NCI-H460 (cell line): ENCODE measurements at regions not wholly inside any gene's neighbourhood (a gene's known extent, or its start where the extent isn't known, plus 50 kb on each side); places are given as distances from the start of the nearest gene placed in this dataset.
"Not testable (repeated sequence)": the region's sequence is repeated elsewhere in the genome, so short reads cannot be mapped to it uniquely, and the experiment has no call there.

Source experiments
- DNase-seq: peaks from one replicate; pipeline ENCODE4 v3.0.0-alpha.2; 2016; ENCODE audit warnings: low read depth; ENCODE audit errors: extremely low read depth

- no peak for DNase-seq
Observed at GRCh38 chr6:155829646-155830045, 374.0 kb upstream of the NOX3 start.

GRCh38 chr6:155828989-155829388, 373.4 kb upstream of the NOX3 start:
- DNase-seq = no peak

DNA sequence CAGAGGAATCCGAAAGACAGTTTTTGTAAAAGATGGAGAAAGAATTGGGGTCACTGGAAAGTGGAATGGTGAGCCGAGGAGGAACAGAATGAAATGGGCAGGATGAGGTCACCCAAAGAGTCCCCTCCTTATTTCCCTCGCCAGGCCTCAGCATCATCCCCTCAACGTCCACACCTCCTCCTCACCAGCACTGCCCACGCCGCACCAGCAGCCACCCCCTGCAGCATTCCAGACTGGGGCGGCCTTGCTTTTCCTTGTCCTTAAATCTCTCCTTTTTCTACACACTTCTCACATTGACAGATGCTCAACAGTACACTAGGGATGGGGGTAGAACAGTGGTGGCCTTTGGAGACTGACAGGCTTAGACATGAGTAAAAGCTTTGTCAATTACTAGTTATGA, 363.1 kb upstream of the NOX3 start:
- DNase-seq = no peak

DNA sequence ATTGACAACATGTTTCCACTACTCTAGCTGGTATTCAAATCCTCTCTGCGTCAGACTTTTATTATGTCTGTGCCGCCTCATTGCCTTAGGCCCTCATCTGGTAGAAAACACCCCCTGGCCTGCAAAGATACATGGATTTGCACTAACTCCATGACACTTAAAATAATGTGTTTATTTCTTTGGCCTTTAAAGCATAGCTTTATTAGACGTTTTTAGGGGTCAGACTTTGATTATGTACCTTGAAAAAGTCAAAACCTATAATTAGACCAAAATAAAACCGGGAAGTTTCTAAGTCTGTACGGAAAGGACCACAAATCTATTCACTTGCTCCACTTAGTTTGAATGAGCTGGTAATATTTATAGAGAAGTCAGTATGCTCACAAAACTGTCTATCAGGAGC, 357.9 kb upstream of the NOX3 start:
- no peak for DNase-seq

- no peak for DNase-seq
Observed at GRCh38 chr6:155807243-155807642, 351.6 kb upstream of the NOX3 start.

GRCh38 chr6:155801046-155801445, 345.4 kb upstream of the NOX3 start:
- DNase-seq = no peak

DNA sequence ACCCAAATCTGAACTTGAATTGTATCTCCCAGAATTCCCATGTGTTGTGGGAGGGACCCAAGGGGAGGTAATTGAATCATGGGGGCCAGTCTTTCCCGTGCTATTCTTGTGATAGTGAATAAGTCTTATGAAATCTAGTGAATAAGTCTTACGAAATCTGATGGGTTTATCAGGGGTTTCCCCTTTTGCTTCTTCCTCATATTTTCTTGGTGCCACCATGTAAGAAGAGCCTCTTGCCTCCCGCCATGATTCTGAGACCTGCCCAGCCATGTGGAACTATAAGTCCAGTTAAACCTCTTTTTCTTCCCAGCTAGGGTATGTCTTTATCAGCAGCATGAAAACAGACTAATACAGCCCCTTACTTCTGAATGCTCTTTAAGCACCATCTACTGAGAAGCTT, 343.2 kb upstream of the NOX3 start:
- not testable (repeated sequence) for DNase-seq

GRCh38 chr6:155795173-155795796, 339.6 kb upstream of the NOX3 start:
- DNase-seq = no peak

DNA sequence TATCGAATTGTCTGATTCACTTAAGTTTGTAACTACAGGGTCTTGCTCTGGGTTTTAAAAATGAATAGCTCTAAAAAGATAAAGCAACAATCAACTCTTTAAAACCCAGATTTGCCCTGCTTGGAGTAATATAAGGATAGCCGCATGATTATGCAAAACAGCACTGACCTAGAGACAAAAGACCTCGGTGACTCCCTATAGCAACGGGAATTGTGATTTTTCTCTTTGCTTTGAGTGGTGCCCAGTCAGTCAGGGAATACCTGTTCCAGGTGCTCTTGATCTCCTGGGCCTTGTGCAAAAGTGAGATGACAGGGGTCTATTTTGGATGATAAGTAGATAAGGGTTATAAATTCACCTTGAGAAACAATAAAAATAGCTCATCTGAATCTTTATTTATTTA, 336.3 kb upstream of the NOX3 start:
- DNase-seq = no peak

DNA sequence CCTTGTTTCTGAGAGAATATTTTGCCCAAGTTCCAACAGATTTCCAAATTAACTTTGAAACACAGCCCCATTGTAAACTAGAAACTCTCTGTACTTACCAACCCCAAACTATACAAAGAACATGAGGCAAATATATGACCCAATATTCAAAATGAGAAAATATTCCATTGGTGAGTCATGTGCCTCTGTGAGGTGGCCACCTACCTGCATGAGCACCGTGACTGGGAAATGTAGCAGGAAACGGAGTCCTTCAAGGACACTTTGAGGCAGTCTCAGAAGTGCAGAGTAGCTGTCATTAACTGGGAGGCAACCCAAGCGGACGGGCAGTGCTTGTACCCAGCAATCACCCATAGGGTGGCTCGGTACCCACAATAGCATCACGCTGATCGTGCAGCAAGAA, 335.5 kb upstream of the NOX3 start:
- no peak for DNase-seq

GRCh38 chr6:155787168-155787567, 331.5 kb upstream of the NOX3 start:
- no peak for DNase-seq

- DNase-seq = no peak
Observed at GRCh38 chr6:155786528-155786927, 330.9 kb upstream of the NOX3 start.

- DNase-seq = no peak
Observed at GRCh38 chr6:155782739-155783459, 327.3 kb upstream of the NOX3 start.

GRCh38 chr6:155782320-155782731, 326.7 kb upstream of the NOX3 start:
- DNase-seq = no peak

DNA sequence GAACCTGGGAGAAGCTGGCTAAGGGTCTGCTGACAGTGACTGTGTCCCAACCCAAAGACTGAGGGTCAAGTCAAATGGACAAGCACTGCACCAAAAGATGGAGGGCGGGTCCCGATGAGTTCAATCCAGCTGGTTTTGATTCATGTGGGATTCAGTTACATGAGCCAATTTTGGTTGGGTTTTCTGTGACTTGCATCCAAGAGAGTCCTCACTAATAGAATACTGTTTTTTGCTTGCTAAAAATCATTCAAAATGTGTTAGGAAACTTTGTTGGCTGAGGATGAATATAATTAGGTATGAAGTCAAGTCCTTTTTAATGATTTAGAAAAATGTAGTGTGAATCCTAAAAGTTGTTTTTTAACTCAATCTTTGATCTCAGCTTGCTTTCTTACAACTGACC, 323.8 kb upstream of the NOX3 start:
- DNase-seq = no peak

- no peak for DNase-seq
Observed at GRCh38 chr6:155778336-155778735, 322.7 kb upstream of the NOX3 start.

DNA sequence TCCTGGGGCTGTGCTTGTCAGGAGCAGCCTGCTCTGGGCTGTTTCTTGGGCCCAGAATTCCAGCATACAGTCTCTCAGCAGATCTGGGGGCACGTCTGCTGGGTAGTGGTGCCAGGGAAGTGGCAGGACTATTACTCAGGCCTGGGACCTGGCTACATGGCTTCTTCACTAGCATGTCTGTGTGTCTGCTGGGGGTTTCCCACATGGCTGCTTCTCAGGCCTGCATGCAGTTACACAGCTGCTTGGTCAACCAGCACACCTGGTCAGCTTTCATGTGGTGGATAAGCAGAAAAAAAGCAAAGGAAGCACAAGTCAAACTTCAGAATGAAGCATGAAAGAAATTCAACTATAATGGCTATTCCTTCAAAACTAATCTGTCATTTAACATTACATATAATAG, 316.2 kb upstream of the NOX3 start:
- DNase-seq = no peak

DNA sequence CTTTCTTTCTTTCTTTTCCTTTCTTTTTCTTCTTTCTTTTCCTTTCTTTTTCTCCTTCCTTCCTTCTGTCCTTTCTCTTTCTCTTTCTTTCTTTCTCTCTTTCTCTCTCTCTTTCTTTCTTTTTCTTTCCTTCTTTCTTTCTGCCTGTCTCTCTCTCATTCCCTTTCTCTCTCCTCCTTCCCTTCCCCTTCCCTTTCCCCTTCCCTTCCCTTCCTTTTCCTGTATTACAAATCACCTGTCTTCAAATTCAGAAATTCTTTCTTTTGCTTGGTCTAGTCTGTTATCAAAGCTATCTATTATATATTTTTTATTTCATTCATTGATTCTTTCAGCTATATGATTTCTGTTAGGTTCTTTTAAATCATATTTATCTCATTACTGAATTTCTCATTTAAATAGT, 315.2 kb upstream of the NOX3 start:
- DNase-seq = no peak

DNA sequence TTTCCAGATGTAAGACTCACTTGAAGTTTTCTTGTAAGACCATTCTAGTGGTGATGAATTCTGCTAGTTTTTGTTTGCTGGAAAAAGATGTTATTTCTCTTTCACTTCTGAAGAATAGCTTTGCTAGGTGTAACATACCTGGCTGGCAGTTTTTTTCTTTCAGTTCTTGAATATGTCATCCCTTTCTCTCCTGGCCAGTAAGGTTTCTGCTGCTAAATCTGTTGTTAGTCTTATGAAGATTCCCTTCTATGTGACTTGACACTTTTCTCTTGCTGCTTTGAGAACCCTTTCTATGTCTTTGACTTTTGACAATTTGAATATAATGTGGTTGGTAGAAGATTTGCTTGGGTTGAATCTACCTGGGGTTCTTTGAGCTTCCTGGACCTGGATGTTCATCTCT, 314.7 kb upstream of the NOX3 start:
- DNase-seq = no peak

- DNase-seq = no peak
Observed at GRCh38 chr6:155765275-155766194, 309.9 kb upstream of the NOX3 start.

- DNase-seq = no peak
Observed at GRCh38 chr6:155762649-155763048, 307.0 kb upstream of the NOX3 start.

GRCh38 chr6:155755452-155755851, 299.8 kb upstream of the NOX3 start:
- no peak for DNase-seq
